ENCODE measurements at regions not wholly inside any gene's neighbourhood (a gene's known extent, or its start where the extent isn't known, plus 50 kb on each side); places are given as distances from the start of the nearest gene placed in this dataset.

DNA sequence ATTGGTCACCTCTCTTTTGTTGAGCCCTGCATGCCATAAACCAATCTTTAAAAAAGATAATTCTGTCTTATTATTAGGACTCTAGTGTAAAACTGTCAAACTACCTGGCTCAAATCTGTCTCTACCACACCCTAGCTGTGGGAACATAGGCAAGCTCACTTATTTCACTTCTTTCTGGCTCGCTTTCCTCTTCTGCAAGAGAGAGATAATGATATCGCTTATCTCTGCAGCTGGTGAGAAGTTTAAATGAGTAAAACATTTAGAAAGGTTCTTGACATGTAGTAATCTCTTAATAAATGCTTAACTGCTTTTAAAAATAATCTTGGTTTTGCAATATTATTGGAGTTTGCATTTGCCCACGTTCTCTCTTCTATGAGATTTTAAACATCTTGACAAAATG is 1109.2 kb downstream of the RAPGEF2 start:
- no peaks in the 10 kb centered on the region for H3K27me3 ChIP-seq (ENCODE audit: control insufficient read depth, insufficient read depth, low read length)
- ChIA-PET POLR2A (no interaction called here), CTCF (no interaction called here)
- no peaks in the 10 kb centered on the region for H3K36me3 ChIP-seq (ENCODE audit: control insufficient read depth, insufficient read depth, low read length)
- DNase-seq (ENCODE audit: low read depth, low spot score) (no peak), ATAC-seq (no peak)
- H3K9me3 ChIP-seq (ENCODE audit: control insufficient read depth, insufficient read depth, low read depth, low read length): no peaks in the 10 kb centered on the region
- BruUV-seq (replicated peaks): no TSS peak
- in situ Hi-C loops (cut with HindIII; ENCODE audit: low pct_unique_long_range_greater_than_20kb, low sequenced_read_pairs) (no loop called here), intact Hi-C loops (cut with micrococcal nuclease; ENCODE audit: unreplicated experiment) (no loop called here)
- TF ChIP-seq, protein P1, sequence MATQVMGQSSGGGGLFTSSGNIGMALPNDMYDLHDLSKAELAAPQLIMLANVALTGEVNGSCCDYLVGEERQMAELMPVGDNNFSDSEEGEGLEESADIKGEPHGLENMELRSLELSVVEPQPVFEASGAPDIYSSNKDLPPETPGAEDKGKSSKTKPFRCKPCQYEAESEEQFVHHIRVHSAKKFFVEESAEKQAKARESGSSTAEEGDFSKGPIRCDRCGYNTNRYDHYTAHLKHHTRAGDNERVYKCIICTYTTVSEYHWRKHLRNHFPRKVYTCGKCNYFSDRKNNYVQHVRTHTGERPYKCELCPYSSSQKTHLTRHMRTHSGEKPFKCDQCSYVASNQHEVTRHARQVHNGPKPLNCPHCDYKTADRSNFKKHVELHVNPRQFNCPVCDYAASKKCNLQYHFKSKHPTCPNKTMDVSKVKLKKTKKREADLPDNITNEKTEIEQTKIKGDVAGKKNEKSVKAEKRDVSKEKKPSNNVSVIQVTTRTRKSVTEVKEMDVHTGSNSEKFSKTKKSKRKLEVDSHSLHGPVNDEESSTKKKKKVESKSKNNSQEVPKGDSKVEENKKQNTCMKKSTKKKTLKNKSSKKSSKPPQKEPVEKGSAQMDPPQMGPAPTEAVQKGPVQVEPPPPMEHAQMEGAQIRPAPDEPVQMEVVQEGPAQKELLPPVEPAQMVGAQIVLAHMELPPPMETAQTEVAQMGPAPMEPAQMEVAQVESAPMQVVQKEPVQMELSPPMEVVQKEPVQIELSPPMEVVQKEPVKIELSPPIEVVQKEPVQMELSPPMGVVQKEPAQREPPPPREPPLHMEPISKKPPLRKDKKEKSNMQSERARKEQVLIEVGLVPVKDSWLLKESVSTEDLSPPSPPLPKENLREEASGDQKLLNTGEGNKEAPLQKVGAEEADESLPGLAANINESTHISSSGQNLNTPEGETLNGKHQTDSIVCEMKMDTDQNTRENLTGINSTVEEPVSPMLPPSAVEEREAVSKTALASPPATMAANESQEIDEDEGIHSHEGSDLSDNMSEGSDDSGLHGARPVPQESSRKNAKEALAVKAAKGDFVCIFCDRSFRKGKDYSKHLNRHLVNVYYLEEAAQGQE (IDR thresholded peaks at IDR 0.05; ENCODE audit: insufficient read depth in 1 of 2, low read depth in 2 of 2, low read length in 1 of 2): no peak
- TF ChIP-seq, protein P2, sequence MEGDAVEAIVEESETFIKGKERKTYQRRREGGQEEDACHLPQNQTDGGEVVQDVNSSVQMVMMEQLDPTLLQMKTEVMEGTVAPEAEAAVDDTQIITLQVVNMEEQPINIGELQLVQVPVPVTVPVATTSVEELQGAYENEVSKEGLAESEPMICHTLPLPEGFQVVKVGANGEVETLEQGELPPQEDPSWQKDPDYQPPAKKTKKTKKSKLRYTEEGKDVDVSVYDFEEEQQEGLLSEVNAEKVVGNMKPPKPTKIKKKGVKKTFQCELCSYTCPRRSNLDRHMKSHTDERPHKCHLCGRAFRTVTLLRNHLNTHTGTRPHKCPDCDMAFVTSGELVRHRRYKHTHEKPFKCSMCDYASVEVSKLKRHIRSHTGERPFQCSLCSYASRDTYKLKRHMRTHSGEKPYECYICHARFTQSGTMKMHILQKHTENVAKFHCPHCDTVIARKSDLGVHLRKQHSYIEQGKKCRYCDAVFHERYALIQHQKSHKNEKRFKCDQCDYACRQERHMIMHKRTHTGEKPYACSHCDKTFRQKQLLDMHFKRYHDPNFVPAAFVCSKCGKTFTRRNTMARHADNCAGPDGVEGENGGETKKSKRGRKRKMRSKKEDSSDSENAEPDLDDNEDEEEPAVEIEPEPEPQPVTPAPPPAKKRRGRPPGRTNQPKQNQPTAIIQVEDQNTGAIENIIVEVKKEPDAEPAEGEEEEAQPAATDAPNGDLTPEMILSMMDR (IDR thresholded peaks at IDR 0.05): no peak
- TF ChIP-seq SIN3A (IDR thresholded peaks at IDR 0.05; ENCODE audit: borderline replicate concordance, insufficient read depth, low read depth, low read length): no peak
- no peak for TF ChIP-seq TCF7L2 (IDR thresholded peaks at IDR 0.05; ENCODE audit: low read depth, low read length)
- no peak for TF ChIP-seq POLR2AphosphoS5 (IDR thresholded peaks at IDR 0.05; ENCODE audit: low read depth, low read length)
- H3K27ac ChIP-seq (ENCODE audit: low read length): no peak overlapping the region
- H3K4me3 ChIP-seq (ENCODE audit: low read depth in 2 of 2, low read length in 2 of 2): no peak overlapping the region
- H3K4me1 ChIP-seq (ENCODE audit: control insufficient read depth, insufficient read depth, low read length): no peaks in the 10 kb centered on the region

DNA sequence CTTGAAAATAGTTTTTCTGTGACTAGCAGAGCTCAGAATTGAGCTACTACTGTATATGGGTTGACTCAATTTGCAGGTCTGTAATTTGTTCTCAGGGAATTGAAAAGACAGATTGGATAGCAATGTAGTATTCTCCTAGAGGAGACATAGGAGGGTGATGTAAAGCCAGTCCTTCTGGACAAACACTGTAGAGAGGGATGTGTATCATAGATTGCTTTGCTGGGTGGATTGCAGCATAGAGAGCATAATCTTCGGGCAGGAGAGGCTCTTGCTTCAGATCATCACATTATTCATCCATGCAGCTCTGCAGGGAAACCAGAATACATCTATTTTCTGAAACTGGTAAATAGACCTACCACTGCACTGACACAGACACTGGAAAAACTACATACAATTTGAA is 1110.5 kb downstream of the RAPGEF2 start:
- Histone ChIP-seq H3K27me3 (ENCODE audit: control insufficient read depth, insufficient read depth, low read length) (no peaks in the 10 kb centered on the region), H3K9me3 (ENCODE audit: control insufficient read depth, insufficient read depth, low read depth, low read length) (no peaks in the 10 kb centered on the region), H3K36me3 (ENCODE audit: control insufficient read depth, insufficient read depth, low read length) (no peaks in the 10 kb centered on the region), H3K27ac (ENCODE audit: low read length) (no peak overlapping the region), H3K4me1 (ENCODE audit: control insufficient read depth, insufficient read depth, low read length) (no peaks in the 10 kb centered on the region), H3K4me3 (ENCODE audit: low read depth in 2 of 2, low read length in 2 of 2) (no peak overlapping the region)
- TF ChIP-seq, protein P1 (IDR thresholded peaks at IDR 0.05; ENCODE audit: insufficient read depth in 1 of 2, low read depth in 2 of 2, low read length in 1 of 2): no peak
- TF ChIP-seq POLR2AphosphoS5 (IDR thresholded peaks at IDR 0.05; ENCODE audit: low read depth, low read length) (no peak), TCF7L2 (IDR thresholded peaks at IDR 0.05; ENCODE audit: low read depth, low read length) (no peak), SIN3A (IDR thresholded peaks at IDR 0.05; ENCODE audit: borderline replicate concordance, insufficient read depth, low read depth, low read length) (no peak)
- TF ChIP-seq, protein P2 (IDR thresholded peaks at IDR 0.05): no peak
- in situ Hi-C loops (cut with HindIII; ENCODE audit: low pct_unique_long_range_greater_than_20kb, low sequenced_read_pairs): no loop called here
- POLR2A ChIA-PET: no interaction called here
- no peak for DNase-seq (ENCODE audit: low read depth, low spot score)
- CTCF ChIA-PET: no interaction called here
- BruUV-seq (replicated peaks): no TSS peak
- intact Hi-C loops (cut with micrococcal nuclease; ENCODE audit: unreplicated experiment): no loop called here
- no peak for ATAC-seq

Data from Panc1 (cell line).